GM12878 (cell line): ENCODE measurements at regions not wholly inside any gene's neighbourhood (a gene's known extent, or its start where the extent isn't known, plus 50 kb on each side); places are given as distances from the start of the nearest gene placed in this dataset.

Experiments
- ATAC-seq: fragments of 200-7000 bp; cut with Tn5 transposase; 3 replicates; pipeline ENCODE4 v1.9.1; 2020; ENCODE audit warnings: mild to moderate bottlenecking, moderate library complexity
- BruUV-seq: library from RNA; stranded (reverse); fragments of 400-500 nt; replicated peaks from 2 replicates; lab custom pipeline; 2021; lab: Mats Ljungman, UMichigan
- CTCF ChIA-PET: fragments of 300-600 bp; sonication (Branson Sonifier 250); formaldehyde crosslinking; extraction: SDS; loops from one replicate; lab custom pipeline; 2021; ENCODE audit warnings: inconsistent platforms; lab: Yijun Ruan, JAX
- POLR2A ChIA-PET: fragments of 350-600 bp; formaldehyde crosslinking; extraction: SDS; loops from one replicate; lab custom pipeline; 2021; ENCODE audit warnings: inconsistent platforms; lab: Charles Lee
- RAD21 ChIA-PET: fragments of 300-600 bp; sonication (Branson Sonifier 250); formaldehyde crosslinking; loops from one replicate; lab custom pipeline; 2023; ENCODE audit warnings: antibody characterized with exemption; ENCODE audit not compliant: unreplicated experiment; lab: Charles Lee
- SMC1A ChIA-PET: fragments of 300-600 bp; sonication (Branson Sonifier 250); formaldehyde crosslinking; loops from one replicate; lab custom pipeline; 2023; ENCODE audit not compliant: unreplicated experiment, uncharacterized antibody; lab: Charles Lee
- DNase-seq: peaks from one replicate; pipeline ENCODE4 v3.0.0-alpha.2; 2011; ENCODE audit warnings: low read depth, low spot score
- FAIRE-seq: peaks from 3 replicates; lab custom pipeline; 2011; peaks lifted over from hg19 to GRCh38; lab: Jason Lieb, UNC
- H2AFZ ChIP-seq: 2 replicates; pipeline ENCODE4 v1.6.0; 2011; ENCODE audit warnings: low read depth, low read length, control low read depth; ENCODE audit not compliant: control insufficient read depth
- H3K27ac ChIP-seq: 2 replicates; pipeline ENCODE4 v1.5.1; 2011; ENCODE audit warnings: control low read depth; ENCODE audit not compliant: control insufficient read depth, insufficient read depth
- H3K27me3 ChIP-seq, 2 experiments: replicated peaks in 1 of 2; 2 replicates each; pipeline versions ENCODE4 v1.6.0 to v1.6.1; 2011; ENCODE audit warnings: low read length in 1 of 2; ENCODE audit not compliant: control insufficient read depth in 2 of 2, insufficient read depth in 2 of 2
- H3K36me3 ChIP-seq, 2 experiments: 2 replicates each; pipeline ENCODE4 v1.5.1; 2011; ENCODE audit warnings: low read length in 1 of 2; ENCODE audit not compliant: control insufficient read depth in 2 of 2, insufficient read depth in 2 of 2
- H3K4me1 ChIP-seq: 2 replicates; pipeline ENCODE4 v1.6.1; 2011; ENCODE audit warnings: mild to moderate bottlenecking, low read length, moderate library complexity, mixed read lengths; ENCODE audit not compliant: control insufficient read depth, insufficient read depth
- H3K4me2 ChIP-seq: 2 replicates; pipeline ENCODE4 v1.6.0; 2011; ENCODE audit warnings: control low read depth; ENCODE audit not compliant: control insufficient read depth, insufficient read depth
- H3K4me3 ChIP-seq: fragments of 200-600 bp; sonication (generic); 2 replicates; pipeline ENCODE4 v1.5.1; 2016
- H3K79me2 ChIP-seq: 2 replicates; pipeline ENCODE4 v1.6.0; 2011; ENCODE audit warnings: low read length; ENCODE audit not compliant: control insufficient read depth, insufficient read depth
- H3K9ac ChIP-seq: 2 replicates; pipeline ENCODE4 v1.8.0; 2011; ENCODE audit warnings: low read length, control low read depth, mixed read lengths; ENCODE audit not compliant: control insufficient read depth, insufficient read depth
- H3K9me3 ChIP-seq: replicated peaks from 3 replicates; pipeline ENCODE4 v1.5.1; 2011; ENCODE audit warnings: mild to moderate bottlenecking, low read length; ENCODE audit not compliant: control insufficient read depth, insufficient read depth
- H4K20me1 ChIP-seq: 2 replicates; pipeline ENCODE4 v1.6.0; 2011; ENCODE audit not compliant: control insufficient read depth, insufficient read depth
- BACH1 ChIP-seq: fragments of 450-650 bp; IDR thresholded peaks from 2 replicates; pipeline ENCODE4 v1.6.1; 2017; ENCODE audit warnings: mild to moderate bottlenecking, borderline replicate concordance
- E2F4 ChIP-seq: IDR thresholded peaks from 2 replicates; pipeline ENCODE4 v1.6.1; 2012; ENCODE audit warnings: low read depth, low read length, improper control_type of control experiment
- E4F1 ChIP-seq: fragments of 450-650 bp; IDR thresholded peaks from 2 replicates; pipeline ENCODE4 v1.6.1; 2018; ENCODE audit warnings: borderline replicate concordance, mild to moderate bottlenecking; ENCODE audit not compliant: partially characterized antibody
- IKZF2 ChIP-seq, 2 experiments: fragments of 450-650 bp; IDR thresholded peaks; 2 replicates each; pipeline ENCODE4 v1.6.1; 2017; ENCODE audit warnings: mild to moderate bottlenecking in 2 of 2, moderate library complexity in 2 of 2
- PAX8 ChIP-seq: fragments of 450-650 bp; IDR thresholded peaks from 2 replicates; pipeline ENCODE4 v1.6.1; 2017; ENCODE audit warnings: mild to moderate bottlenecking, moderate library complexity
- POLR2AphosphoS5 ChIP-seq: IDR thresholded peaks from 2 replicates; pipeline ENCODE4 v1.6.1; 2011; ENCODE audit warnings: mild to moderate bottlenecking, low read length, inconsistent platforms
- RBBP5 ChIP-seq: fragments of 200-600 bp; sonication (generic); conservative IDR thresholded peaks from 2 replicates; pipeline ENCODE4 v1.6.1; 2016
- RCOR1 ChIP-seq: conservative IDR thresholded peaks from 2 replicates; pipeline ENCODE4 v1.6.1; 2012; ENCODE audit warnings: low read depth, low read length, improper control_type of control experiment
- SMAD1 ChIP-seq: fragments of 450-650 bp; IDR thresholded peaks from 2 replicates; pipeline ENCODE4 v1.6.1; 2018; ENCODE audit warnings: mild to moderate bottlenecking, low read depth; ENCODE audit not compliant: partially characterized antibody
- WGBS: methylation state at CpG from one replicate; pipeline ENCODE4 v1.1.6; 2016; ENCODE audit warnings: low lambda C conversion rate; ENCODE audit not compliant: insufficient replicate concordance, insufficient coverage; ENCODE audit errors: missing lambda C conversion rate; 5-methylcytosine and 5-hydroxymethylcytosine counted together
- in situ Hi-C: fragments of 300-500 bp; cut with MboI; formaldehyde crosslinking; loops from 9 replicates; pipeline ENCODE4 v1.14.3; 2018; ENCODE audit warnings: mixed read lengths
- intact Hi-C: fragments of 100-400 bp; cut with micrococcal nuclease; formaldehyde crosslinking; loops from one replicate; pipeline ENCODE4 v1.14.2; 2022; ENCODE audit not compliant: unreplicated experiment

- Histone ChIP-seq H4K20me1 (no peaks in the 10 kb centered on the region), H3K9me3 (no peaks in the 10 kb centered on the region), H3K9ac (no peak overlapping the region), H3K4me2 (no peak overlapping the region), H3K79me2 (no peaks in the 10 kb centered on the region), H3K4me1 (no peaks in the 10 kb centered on the region), H3K27ac (no peak overlapping the region), H3K4me3 (no peak overlapping the region), H3K27me3 (no peaks in the 10 kb centered on the region), H2AFZ (no peak overlapping the region), H3K36me3 (no peaks in the 10 kb centered on the region)
- ChIA-PET POLR2A (no interaction called here), CTCF (no interaction called here), RAD21 (no interaction called here), SMC1A (no interaction called here)
- no TSS peak for BruUV-seq
- no peak for FAIRE-seq
- no peak for DNase-seq
- ATAC-seq: no peak
- TF ChIP-seq PAX8 (no peak), SMAD1 (no peak), POLR2AphosphoS5 (no peak), BACH1 (no peak), IKZF2 (IDR thresholded peaks at IDR 0.05) (no peak), RCOR1 (no peak), E4F1 (no peak), E2F4 (no peak), RBBP5 (no peak)
- in situ Hi-C loops (no loop called here), intact Hi-C loops (no loop called here)
- 22% methylated on average over 4 of the region's 4 CpGs for WGBS
Observed at GRCh38 chr2:75949385-75950030, 238.8 kb upstream of the GCFC2 start.
